Endothelial cell (in vitro differentiated cells): ENCODE measurements at regions not wholly inside any gene's neighbourhood (a gene's known extent, or its start where the extent isn't known, plus 50 kb on each side); places are given as distances from the start of the nearest gene placed in this dataset.
A peak's percentile ranks its signal among the peaks of the same experiment; 100 is the strongest.

Experiments used
- DNase-seq: peaks from one replicate; pipeline ENCODE4 v3.0.0; 2021; ENCODE audit warnings: low spot score
- H3K27ac Mint-ChIP-seq: one replicate; pipeline ENCODE4 v1.8.0; 2021; ENCODE audit warnings: mixed read lengths, inconsistent platforms; ENCODE audit not compliant: unreplicated experiment
- H3K27me3 Mint-ChIP-seq: one replicate; pipeline ENCODE4 v1.8.0; 2021; ENCODE audit warnings: mild to moderate bottlenecking, moderate library complexity, mixed read lengths, inconsistent platforms; ENCODE audit not compliant: unreplicated experiment
- H3K36me3 Mint-ChIP-seq: one replicate; pipeline ENCODE4 v1.8.0; 2021; ENCODE audit warnings: mild to moderate bottlenecking, low read depth, mixed read lengths, inconsistent platforms; ENCODE audit not compliant: unreplicated experiment
- H3K4me1 Mint-ChIP-seq: one replicate; pipeline ENCODE4 v1.8.0; 2021; ENCODE audit warnings: mild to moderate bottlenecking, mixed read lengths, inconsistent platforms; ENCODE audit not compliant: unreplicated experiment
- H3K4me3 Mint-ChIP-seq: one replicate; pipeline ENCODE4 v1.8.0; 2021; ENCODE audit warnings: mild to moderate bottlenecking, mixed read lengths, inconsistent platforms; ENCODE audit not compliant: unreplicated experiment
- H3K9me3 Mint-ChIP-seq: one replicate; pipeline ENCODE4 v1.8.0; 2021; ENCODE audit warnings: mixed read lengths, inconsistent platforms; ENCODE audit not compliant: unreplicated experiment
- CTCF ChIP-seq: fragments of 200-600 bp; sonication (generic); IDR thresholded peaks from one replicate; pipeline ENCODE4 v1.5.0; 2021; ENCODE audit warnings: antibody characterized with exemption; ENCODE audit not compliant: unreplicated experiment

- no peak for TF ChIP-seq CTCF
These were observed 298.0 kb downstream of the DSEL start for GRCh38 chr18:67218556-67218955.

GRCh38 chr18:67217551-67218166 is 298.9 kb downstream of the DSEL start:
- H3K9me3 Mint-ChIP-seq: no peaks in the 10 kb centered on the region
- H3K4me1 Mint-ChIP-seq: peaks cover 9% of the 10 kb centered on the region
- H3K27ac Mint-ChIP-seq: no peak overlapping the region
- no peaks in the 10 kb centered on the region for H3K27me3 Mint-ChIP-seq
- TF ChIP-seq CTCF: peak; percentile 90
- DNase-seq: peak; percentile 59
- no peak overlapping the region for H3K4me3 Mint-ChIP-seq
- H3K36me3 Mint-ChIP-seq: no peaks in the 10 kb centered on the region

More at GRCh38 chr18:67218556-67218955, 298.0 kb downstream of the DSEL start:
- Mint-ChIP-seq H3K36me3 (no peaks in the 10 kb centered on the region), H3K4me1 (peaks cover 9% of the 10 kb centered on the region), H3K27ac (no peak overlapping the region), H3K9me3 (no peaks in the 10 kb centered on the region), H3K27me3 (no peaks in the 10 kb centered on the region), H3K4me3 (no peak overlapping the region)
- DNase-seq: no peak

GRCh38 chr18:67216846-67217245 is 299.7 kb downstream of the DSEL start:
- H3K27me3 Mint-ChIP-seq: no peaks in the 10 kb centered on the region
- TF ChIP-seq CTCF: no peak
- no peak overlapping the region for H3K4me3 Mint-ChIP-seq
- H3K36me3 Mint-ChIP-seq: no peaks in the 10 kb centered on the region
- H3K27ac Mint-ChIP-seq: no peak overlapping the region
- no peak for DNase-seq
- peaks cover 9% of the 10 kb centered on the region for H3K4me1 Mint-ChIP-seq
- H3K9me3 Mint-ChIP-seq: no peaks in the 10 kb centered on the region

- TF ChIP-seq CTCF: no peak
- Mint-ChIP-seq H3K27ac (no peak overlapping the region), H3K27me3 (no peaks in the 10 kb centered on the region), H3K9me3 (no peaks in the 10 kb centered on the region), H3K4me3 (no peak overlapping the region), H3K36me3 (no peaks in the 10 kb centered on the region), H3K4me1 (peaks cover 9% of the 10 kb centered on the region)
- DNase-seq: no peak
These were observed 300.8 kb downstream of the DSEL start for GRCh38 chr18:67215686-67216085.

GRCh38 chr18:67211646-67212045 is 304.9 kb downstream of the DSEL start:
- no peak for TF ChIP-seq CTCF
- Mint-ChIP-seq H3K36me3 (no peaks in the 10 kb centered on the region), H3K4me1 (no peaks in the 10 kb centered on the region), H3K27ac (no peak overlapping the region), H3K9me3 (no peaks in the 10 kb centered on the region), H3K4me3 (no peak overlapping the region), H3K27me3 (no peaks in the 10 kb centered on the region)
- no peak for DNase-seq
